Lower leg skin (tissue), 3 donors: ENCODE measurements at regions not wholly inside any gene's neighbourhood (a gene's known extent, or its start where the extent isn't known, plus 50 kb on each side); places are given as distances from the start of the nearest gene placed in this dataset.

Experiments used
- POLR2A ChIP-seq, 2 donors: fragments of 450-650 bp; IDR thresholded peaks; one replicate each; pipeline ENCODE4 v1.6.1; 2016 to 2017; ENCODE audit warnings: antibody characterized with exemption in 2 of 2, mild to moderate bottlenecking in 1 of 2, moderate library complexity in 1 of 2
- TF ChIP-seq, protein P1 (sequence below), 3 donors: fragments of 450-650 bp; IDR thresholded peaks; one replicate each; pipeline ENCODE4 v1.5.1; 2016; ENCODE audit warnings: antibody characterized with exemption in 3 of 3, mild to moderate bottlenecking in 3 of 3, moderate library complexity in 2 of 3

GRCh38 chr16:66004699-66005098, 361.8 kb upstream of the CDH5 start:
- TF ChIP-seq, protein P1, sequence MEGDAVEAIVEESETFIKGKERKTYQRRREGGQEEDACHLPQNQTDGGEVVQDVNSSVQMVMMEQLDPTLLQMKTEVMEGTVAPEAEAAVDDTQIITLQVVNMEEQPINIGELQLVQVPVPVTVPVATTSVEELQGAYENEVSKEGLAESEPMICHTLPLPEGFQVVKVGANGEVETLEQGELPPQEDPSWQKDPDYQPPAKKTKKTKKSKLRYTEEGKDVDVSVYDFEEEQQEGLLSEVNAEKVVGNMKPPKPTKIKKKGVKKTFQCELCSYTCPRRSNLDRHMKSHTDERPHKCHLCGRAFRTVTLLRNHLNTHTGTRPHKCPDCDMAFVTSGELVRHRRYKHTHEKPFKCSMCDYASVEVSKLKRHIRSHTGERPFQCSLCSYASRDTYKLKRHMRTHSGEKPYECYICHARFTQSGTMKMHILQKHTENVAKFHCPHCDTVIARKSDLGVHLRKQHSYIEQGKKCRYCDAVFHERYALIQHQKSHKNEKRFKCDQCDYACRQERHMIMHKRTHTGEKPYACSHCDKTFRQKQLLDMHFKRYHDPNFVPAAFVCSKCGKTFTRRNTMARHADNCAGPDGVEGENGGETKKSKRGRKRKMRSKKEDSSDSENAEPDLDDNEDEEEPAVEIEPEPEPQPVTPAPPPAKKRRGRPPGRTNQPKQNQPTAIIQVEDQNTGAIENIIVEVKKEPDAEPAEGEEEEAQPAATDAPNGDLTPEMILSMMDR (IDR thresholded peaks at IDR 0.05): no peak
- no peak for TF ChIP-seq POLR2A (IDR thresholded peaks at IDR 0.05)
